NCI-H82 (cell line): ENCODE measurements at regions not wholly inside any gene's neighbourhood (a gene's known extent, or its start where the extent isn't known, plus 50 kb on each side); places are given as distances from the start of the nearest gene placed in this dataset.
A peak's percentile ranks its signal among the peaks of the same experiment; 100 is the strongest.

Experiments
- DNase-seq: peaks from one replicate; lab custom pipeline; 2025; lab: John Stamatoyannopoulos, UW

- no peak for DNase-seq
These were observed 396.1 kb upstream of the PLXNA2 start for GRCh38 chr1:208640295-208640694.

- peak; percentile 47 for DNase-seq
These were observed 397.5 kb upstream of the PLXNA2 start for GRCh38 chr1:208641579-208642280.

GRCh38 chr1:208643005-208643597 lies 398.9 kb upstream of the PLXNA2 start:
- no peak for DNase-seq

GRCh38 chr1:208644401-208645160 lies 400.4 kb upstream of the PLXNA2 start:
- DNase-seq = no peak

GRCh38 chr1:208646431-208646830 lies 402.2 kb upstream of the PLXNA2 start:
- no peak for DNase-seq

- no peak for DNase-seq
These were observed 404.0 kb upstream of the PLXNA2 start for GRCh38 chr1:208648146-208648545.

GRCh38 chr1:208652296-208653160 lies 408.3 kb upstream of the PLXNA2 start:
- DNase-seq = peak; percentile 92

GRCh38 chr1:208653426-208653825 lies 409.2 kb upstream of the PLXNA2 start:
- DNase-seq = no peak

GRCh38 chr1:208654241-208654640 lies 410.1 kb upstream of the PLXNA2 start:
- peak; percentile 98 for DNase-seq

- no peak for DNase-seq
These were observed 421.8 kb upstream of the PLXNA2 start for GRCh38 chr1:208665936-208666335.

GRCh38 chr1:208668991-208669390 lies 424.8 kb upstream of the PLXNA2 start:
- DNase-seq = no peak

- peak; percentile 42 for DNase-seq
These were observed 426.6 kb upstream of the PLXNA2 start for GRCh38 chr1:208670778-208671177.

- no peak for DNase-seq
These were observed 437.9 kb upstream of the PLXNA2 start for GRCh38 chr1:208681878-208682663.

- peak; percentile 67 for DNase-seq
These were observed 438.5 kb upstream of the PLXNA2 start for GRCh38 chr1:208682664-208683013.

GRCh38 chr1:208683141-208683540 lies 439.0 kb upstream of the PLXNA2 start:
- no peak for DNase-seq

GRCh38 chr1:208684192-208684591 lies 440.0 kb upstream of the PLXNA2 start:
- peak; percentile 45 for DNase-seq

GRCh38 chr1:208686592-208686991 lies 442.4 kb upstream of the PLXNA2 start:
- DNase-seq = no peak

- no peak for DNase-seq
These were observed 444.6 kb upstream of the PLXNA2 start for GRCh38 chr1:208688656-208689315.

GRCh38 chr1:208691012-208691411 lies 446.8 kb upstream of the PLXNA2 start:
- DNase-seq = no peak

GRCh38 chr1:208709981-208710380 lies 465.8 kb upstream of the PLXNA2 start:
- no peak for DNase-seq

GRCh38 chr1:208714323-208714722 lies 470.1 kb upstream of the PLXNA2 start:
- DNase-seq = no peak
